Natural killer cell (primary cell): ENCODE measurements at regions not wholly inside any gene's neighbourhood (a gene's known extent, or its start where the extent isn't known, plus 50 kb on each side); places are given as distances from the start of the nearest gene placed in this dataset.

Experiments used
- ATAC-seq, 3 donors: fragments of 150-1000 bp in 2 of 3; fragments of 200-7000 bp in 1 of 3; cut with Tn5 transposase; 1 replicate in 1 of 3; 2 replicates in 2 of 3; pipeline ENCODE4 v1.10.0; 2021; ENCODE audit warnings: mild to moderate bottlenecking in 2 of 3, moderate library complexity in 2 of 3
- DNase-seq, 2 donors: peaks; one replicate each; pipeline versions ENCODE4 v3.0.0 to v3.0.0-alpha.2; 2013 to 2021; ENCODE audit warnings: mixed read lengths in 1 of 2
- H3K27ac ChIP-seq: one replicate; pipeline ENCODE4 v1.5.1; 2013; ENCODE audit warnings: mild to moderate bottlenecking, low read length
- H3K27me3 ChIP-seq: one replicate; pipeline ENCODE4 v1.6.1; 2013; ENCODE audit warnings: low read length; ENCODE audit not compliant: control insufficient read depth, insufficient read depth
- H3K36me3 ChIP-seq: one replicate; pipeline ENCODE4 v1.6.1; 2013; ENCODE audit warnings: low read length; ENCODE audit not compliant: control insufficient read depth, insufficient read depth
- H3K4me1 ChIP-seq: one replicate; pipeline ENCODE4 v1.6.1; 2013; ENCODE audit warnings: low read length; ENCODE audit not compliant: control insufficient read depth, insufficient read depth
- H3K4me3 ChIP-seq: one replicate; pipeline ENCODE4 v1.5.1; 2013; ENCODE audit warnings: low read length
- H3K9me3 ChIP-seq: one replicate; pipeline ENCODE4 v1.6.1; 2013; ENCODE audit warnings: low read length; ENCODE audit not compliant: control insufficient read depth, insufficient read depth
- H3K27ac Mint-ChIP-seq, 2 donors: one replicate each; pipeline ENCODE4 v1.8.0; 2022; ENCODE audit warnings: mild to moderate bottlenecking in 2 of 2, mixed read lengths in 2 of 2, moderate library complexity in 1 of 2
- H3K27me3 Mint-ChIP-seq, 2 donors: one replicate each; pipeline ENCODE4 v1.8.0; 2022; ENCODE audit warnings: low read depth in 2 of 2, mixed read lengths in 2 of 2
- H3K36me3 Mint-ChIP-seq: one replicate; pipeline ENCODE4 v1.8.0; 2022; ENCODE audit warnings: mixed read lengths
- H3K4me1 Mint-ChIP-seq, 2 donors: one replicate each; pipeline ENCODE4 v1.8.0; 2022; ENCODE audit warnings: mixed read lengths in 2 of 2
- H3K4me3 Mint-ChIP-seq: one replicate; pipeline ENCODE4 v1.8.0; 2022; ENCODE audit warnings: mild to moderate bottlenecking, moderate library complexity, mixed read lengths
- H3K9me3 Mint-ChIP-seq, 2 donors: one replicate each; pipeline ENCODE4 v1.8.0; 2022; ENCODE audit warnings: mixed read lengths in 2 of 2
- WGBS: methylation state at CpG from one replicate; pipeline ENCODE4 v1.1.7; 2013; ENCODE audit warnings: missing lambda C conversion rate; ENCODE audit not compliant: insufficient coverage; 5-methylcytosine and 5-hydroxymethylcytosine counted together
- intact Hi-C: fragments of 100-400 bp; cut with micrococcal nuclease; formaldehyde crosslinking; loops from one replicate; pipeline ENCODE4 v1.14.2; 2022
- TF ChIP-seq, protein P1 (sequence below): fragments of 200-600 bp; IDR thresholded peaks from one replicate; pipeline ENCODE4 v1.8.0; 2022; ENCODE audit warnings: antibody characterized with exemption

DNA sequence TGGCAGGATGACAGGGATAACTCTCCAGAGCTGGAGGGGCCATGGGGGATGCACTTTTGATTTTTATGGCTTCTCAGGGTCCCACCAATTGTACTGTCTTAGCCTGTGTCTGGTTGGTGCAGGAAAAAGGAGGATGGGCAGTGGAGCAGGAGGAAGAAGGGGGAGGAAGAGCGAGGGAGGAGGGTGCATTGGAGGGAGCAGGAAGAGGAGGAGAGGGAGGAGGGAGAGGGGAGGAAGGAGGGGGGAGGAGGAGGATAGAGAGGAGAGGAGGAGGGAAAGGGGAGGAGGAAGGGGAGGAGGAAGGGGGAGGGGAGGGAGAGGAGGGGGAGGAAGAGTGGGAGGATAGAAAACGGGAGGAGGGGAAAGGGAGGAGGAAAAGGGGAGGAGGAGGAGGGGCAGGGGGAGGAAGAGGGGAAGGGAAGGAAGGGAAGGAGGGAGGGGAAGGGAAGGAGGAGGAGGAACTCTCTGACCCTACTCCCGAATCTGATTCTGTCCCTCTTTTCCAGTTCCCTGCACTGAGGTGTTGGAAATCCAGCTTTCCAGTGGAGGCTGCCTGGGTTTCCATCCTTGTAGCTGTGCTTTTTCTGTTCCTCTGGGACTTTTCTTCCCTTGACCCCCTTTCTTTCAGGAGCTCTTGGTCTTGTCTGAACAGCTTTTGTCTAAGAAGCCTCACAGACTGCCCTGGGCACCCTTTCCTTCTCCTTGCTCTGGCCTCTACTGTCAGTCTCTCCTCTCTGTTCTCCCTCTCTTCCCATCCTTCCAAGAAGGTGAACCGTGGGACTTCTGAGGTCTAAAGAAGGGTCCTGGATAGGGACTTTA lies 149.4 kb downstream of the DHX35 start:
- Histone ChIP-seq H3K4me1 (no peaks in the 10 kb centered on the region), H3K4me3 (no peak overlapping the region), H3K36me3 (no peaks in the 10 kb centered on the region), H3K9me3 (no peaks in the 10 kb centered on the region), H3K27ac (no peak overlapping the region), H3K27me3 (peaks cover 3% of the 10 kb centered on the region)
- Mint-ChIP-seq H3K9me3 (no peaks in the 10 kb centered on the region), H3K4me3 (no peak overlapping the region), H3K27me3 (peaks cover 22 to 29% of the 10 kb centered on the region in 2 donors), H3K4me1 (peaks cover 4 to 6% of the 10 kb centered on the region in 2 donors), H3K27ac (no peak overlapping the region), H3K36me3 (no peaks in the 10 kb centered on the region)
- DNase-seq (no peak), ATAC-seq (no peak)
- 14% methylated on average over 4 of the region's 4 CpGs for WGBS
- TF ChIP-seq, protein P1, sequence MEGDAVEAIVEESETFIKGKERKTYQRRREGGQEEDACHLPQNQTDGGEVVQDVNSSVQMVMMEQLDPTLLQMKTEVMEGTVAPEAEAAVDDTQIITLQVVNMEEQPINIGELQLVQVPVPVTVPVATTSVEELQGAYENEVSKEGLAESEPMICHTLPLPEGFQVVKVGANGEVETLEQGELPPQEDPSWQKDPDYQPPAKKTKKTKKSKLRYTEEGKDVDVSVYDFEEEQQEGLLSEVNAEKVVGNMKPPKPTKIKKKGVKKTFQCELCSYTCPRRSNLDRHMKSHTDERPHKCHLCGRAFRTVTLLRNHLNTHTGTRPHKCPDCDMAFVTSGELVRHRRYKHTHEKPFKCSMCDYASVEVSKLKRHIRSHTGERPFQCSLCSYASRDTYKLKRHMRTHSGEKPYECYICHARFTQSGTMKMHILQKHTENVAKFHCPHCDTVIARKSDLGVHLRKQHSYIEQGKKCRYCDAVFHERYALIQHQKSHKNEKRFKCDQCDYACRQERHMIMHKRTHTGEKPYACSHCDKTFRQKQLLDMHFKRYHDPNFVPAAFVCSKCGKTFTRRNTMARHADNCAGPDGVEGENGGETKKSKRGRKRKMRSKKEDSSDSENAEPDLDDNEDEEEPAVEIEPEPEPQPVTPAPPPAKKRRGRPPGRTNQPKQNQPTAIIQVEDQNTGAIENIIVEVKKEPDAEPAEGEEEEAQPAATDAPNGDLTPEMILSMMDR = no peak
- intact Hi-C loops = no loop called here

DNA sequence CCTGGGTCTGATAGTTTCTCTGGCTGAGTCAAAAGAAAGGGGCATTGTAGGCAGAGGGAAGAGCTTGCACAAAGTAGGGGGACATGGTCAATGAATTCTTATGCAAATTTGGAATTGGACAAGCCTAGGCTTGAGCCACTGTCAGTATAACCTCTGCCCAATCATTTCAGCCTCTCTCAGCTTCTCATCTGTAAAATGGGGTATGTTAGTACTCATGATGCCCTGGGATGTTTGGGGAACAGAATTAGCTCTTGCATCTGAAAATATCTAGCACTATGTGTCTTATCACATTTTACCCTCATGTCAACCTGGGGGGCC lies 148.6 kb downstream of the DHX35 start:
- H3K36me3 Mint-ChIP-seq = no peaks in the 10 kb centered on the region
- DNase-seq = no peak
- intact Hi-C loops = no loop called here
- Histone ChIP-seq H3K36me3 (no peaks in the 10 kb centered on the region), H3K27ac (no peak overlapping the region), H3K4me3 (no peak overlapping the region), H3K4me1 (no peaks in the 10 kb centered on the region), H3K27me3 (peaks cover 3% of the 10 kb centered on the region), H3K9me3 (no peaks in the 10 kb centered on the region)
- no peak for ATAC-seq
- no peak overlapping the region for H3K27ac Mint-ChIP-seq
- H3K9me3 Mint-ChIP-seq = no peaks in the 10 kb centered on the region
- peaks cover 22 to 29% of the 10 kb centered on the region in 2 donors for H3K27me3 Mint-ChIP-seq
- no peak overlapping the region for H3K4me3 Mint-ChIP-seq
- H3K4me1 Mint-ChIP-seq = peaks cover 4 to 6% of the 10 kb centered on the region in 2 donors
- TF ChIP-seq, protein P1 = no peak

DNA sequence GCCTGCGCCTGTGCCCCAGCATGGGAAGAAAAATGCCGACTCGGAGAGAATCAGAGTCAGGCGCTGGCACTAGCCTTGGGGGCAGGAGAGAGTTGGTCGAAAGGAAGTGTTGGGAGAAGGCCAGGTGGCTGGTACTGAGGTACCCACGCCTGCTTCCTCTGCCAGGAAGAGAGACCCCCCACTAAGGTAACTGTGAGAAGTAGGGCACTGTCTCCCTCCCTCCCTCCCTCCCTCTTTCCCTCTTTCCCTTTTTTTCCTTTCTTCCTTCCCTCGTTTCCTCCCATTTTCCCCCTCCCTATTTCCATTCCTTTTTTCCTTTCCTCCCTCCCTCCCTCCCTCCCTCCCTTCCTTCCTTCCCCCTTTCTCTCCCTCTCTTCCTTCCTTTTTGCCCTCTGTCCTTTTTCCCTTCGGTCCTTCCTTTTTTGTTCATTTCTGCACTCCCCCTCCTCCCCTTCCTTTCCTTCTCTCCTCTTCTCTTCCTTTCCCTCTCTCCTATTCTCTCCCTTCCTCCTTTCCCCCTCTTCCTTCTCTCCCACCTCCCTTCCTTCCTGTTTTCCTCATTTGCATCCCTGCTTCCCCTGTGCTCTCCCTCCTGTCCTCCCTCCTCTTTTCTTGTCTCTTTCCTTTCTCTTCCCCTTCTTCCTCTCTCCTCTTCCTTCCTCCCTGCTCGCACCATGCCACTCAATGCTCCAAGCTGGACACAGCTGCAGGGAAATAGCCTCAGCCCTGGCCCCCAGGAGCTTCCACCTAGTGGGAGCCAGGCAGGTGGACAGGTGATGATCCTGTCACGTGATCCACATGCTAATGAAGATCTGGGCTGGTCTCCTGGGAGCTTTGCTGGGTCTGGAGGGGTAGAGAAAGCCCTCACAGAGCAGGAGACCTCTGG lies 148.0 kb downstream of the DHX35 start:
- H3K4me1 ChIP-seq = no peaks in the 10 kb centered on the region
- intact Hi-C loops = no loop called here
- ATAC-seq = no peak
- Mint-ChIP-seq H3K4me1 (peaks cover 4 to 6% of the 10 kb centered on the region in 2 donors), H3K9me3 (no peaks in the 10 kb centered on the region), H3K36me3 (no peaks in the 10 kb centered on the region), H3K4me3 (no peak overlapping the region), H3K27me3 (peaks cover 22 to 29% of the 10 kb centered on the region in 2 donors), H3K27ac (no peak overlapping the region)
- H3K4me3 ChIP-seq = no peak overlapping the region
- no peaks in the 10 kb centered on the region for H3K36me3 ChIP-seq
- H3K27me3 ChIP-seq = peaks cover 3% of the 10 kb centered on the region
- H3K9me3 ChIP-seq = no peaks in the 10 kb centered on the region
- WGBS = 46% methylated on average over 10 of the region's 10 CpGs
- no peak overlapping the region for H3K27ac ChIP-seq
- TF ChIP-seq, protein P1 = no peak
- no peak for DNase-seq
